ENCODE measurements at regions not wholly inside any gene's neighbourhood (a gene's known extent, or its start where the extent isn't known, plus 50 kb on each side); places are given as distances from the start of the nearest gene placed in this dataset.

GRCh38 chr16:62692685-62693084, 656.4 kb upstream of the CDH8 start:
- DNase-seq, result no peak

GRCh38 chr16:62681819-62682218, 645.6 kb upstream of the CDH8 start:
- no peak for DNase-seq

- DNase-seq, result no peak
These were observed 642.6 kb upstream of the CDH8 start for GRCh38 chr16:62678796-62679195.

- DNase-seq, result peak; percentile 1
These were observed 640.1 kb upstream of the CDH8 start for GRCh38 chr16:62676306-62676705.

- DNase-seq, result no peak
These were observed 629.0 kb upstream of the CDH8 start for GRCh38 chr16:62665269-62665668.

GRCh38 chr16:62664566-62664965, 628.3 kb upstream of the CDH8 start:
- DNase-seq, result no peak

GRCh38 chr16:62661435-62661834, 625.2 kb upstream of the CDH8 start:
- DNase-seq, result no peak

GRCh38 chr16:62657116-62657515, 620.9 kb upstream of the CDH8 start:
- no peak for DNase-seq

- no peak for DNase-seq
These were observed 616.3 kb upstream of the CDH8 start for GRCh38 chr16:62652441-62653120.

GRCh38 chr16:62648256-62648655, 612.0 kb upstream of the CDH8 start:
- DNase-seq, result no peak

- DNase-seq, result no peak
These were observed 608.0 kb upstream of the CDH8 start for GRCh38 chr16:62644030-62644812.

- DNase-seq, result no peak
These were observed 606.4 kb upstream of the CDH8 start for GRCh38 chr16:62642677-62643076.

GRCh38 chr16:62639890-62640289, 603.7 kb upstream of the CDH8 start:
- no peak for DNase-seq

GRCh38 chr16:62638964-62639870, 603.0 kb upstream of the CDH8 start:
- no peak for DNase-seq

- DNase-seq, result no peak
These were observed 602.2 kb upstream of the CDH8 start for GRCh38 chr16:62638324-62638911.

- no peak for DNase-seq
These were observed 589.1 kb upstream of the CDH8 start for GRCh38 chr16:62625326-62625725.

- DNase-seq, result no peak
These were observed 584.0 kb upstream of the CDH8 start for GRCh38 chr16:62620275-62620674.

GRCh38 chr16:62615526-62615925, 579.3 kb upstream of the CDH8 start:
- no peak for DNase-seq

- no peak for DNase-seq
These were observed 574.1 kb upstream of the CDH8 start for GRCh38 chr16:62610291-62610690.

GRCh38 chr16:62602790-62603189, 566.6 kb upstream of the CDH8 start:
- no peak for DNase-seq

- no peak for DNase-seq
These were observed 561.6 kb upstream of the CDH8 start for GRCh38 chr16:62597875-62598274.

GRCh38 chr16:62596584-62596983, 560.3 kb upstream of the CDH8 start:
- DNase-seq, result no peak

- no peak for DNase-seq
These were observed 559.9 kb upstream of the CDH8 start for GRCh38 chr16:62596125-62596524.

All from NCI-H526 treated with DMSO at 0.1 percent for 48 hours (cell line).